H1 (cell line): ENCODE measurements at regions not wholly inside any gene's neighbourhood (a gene's known extent, or its start where the extent isn't known, plus 50 kb on each side); places are given as distances from the start of the nearest gene placed in this dataset.

Experiments
- CTCF ChIA-PET: fragments of 300-600 bp; sonication (Branson Sonifier 250); formaldehyde crosslinking; loops from one replicate; lab custom pipeline; 2021; ENCODE audit not compliant: partially characterized antibody; lab: Charles Lee
- POLR2A ChIA-PET: fragments of 300-600 bp; sonication (Branson Sonifier 250); formaldehyde crosslinking; loops from one replicate; lab custom pipeline; 2021; ENCODE audit warnings: inconsistent platforms; ENCODE audit not compliant: partially characterized antibody; lab: Charles Lee
- DNase-seq, 2 experiments: peaks; one replicate each; pipeline versions ENCODE4 v3.0.0 to v3.0.0-alpha.2; 2010 to 2022; ENCODE audit warnings: low spot score in 2 of 2, low read depth in 1 of 2, mixed read lengths in 1 of 2
- FAIRE-seq: peaks from 2 replicates; lab custom pipeline; 2011; peaks lifted over from hg19 to GRCh38; lab: Jason Lieb, UNC
- H2AFZ ChIP-seq: 2 replicates; pipeline ENCODE4 v1.8.1; 2012; ENCODE audit warnings: low read length, inconsistent platforms
- H2AK5ac ChIP-seq: 2 replicates; pipeline ENCODE4 v1.6.1; 2013; ENCODE audit warnings: low read depth, low read length
- H2BK120ac ChIP-seq: replicated peaks from 2 replicates; pipeline ENCODE3; 2013; ENCODE audit warnings: low read depth, low read length, inconsistent platforms
- H2BK12ac ChIP-seq: 2 replicates; pipeline ENCODE4 v1.6.1; 2013; ENCODE audit warnings: low read depth, low read length
- H2BK15ac ChIP-seq: 2 replicates; pipeline ENCODE4 v1.6.1; 2013; ENCODE audit warnings: low read length
- H2BK20ac ChIP-seq: 2 replicates; pipeline ENCODE4 v1.6.1; 2013; ENCODE audit warnings: low read length
- H2BK5ac ChIP-seq: 2 replicates; pipeline ENCODE4 v1.6.1; 2013; ENCODE audit warnings: low read depth, low read length
- H3K14ac ChIP-seq: 2 replicates; pipeline ENCODE4 v1.6.1; 2013; ENCODE audit warnings: inconsistent platforms; ENCODE audit not compliant: insufficient read length
- H3K18ac ChIP-seq: 2 replicates; pipeline ENCODE4 v1.6.1; 2013; ENCODE audit warnings: low read length; ENCODE audit errors: extremely low read depth
- H3K23ac ChIP-seq: 2 replicates; pipeline ENCODE4 v1.6.1; 2013; ENCODE audit warnings: inconsistent platforms; ENCODE audit not compliant: insufficient read length
- H3K23me2 ChIP-seq: 2 replicates; pipeline ENCODE4 v1.6.1; 2013; ENCODE audit warnings: low read depth, low read length
- H3K27ac ChIP-seq: 2 replicates; pipeline ENCODE4 v1.6.1; 2011; ENCODE audit warnings: low read depth, low read length, inconsistent platforms
- H3K27me3 ChIP-seq, 4 experiments: replicated peaks in 1 of 4; 1 replicate in 1 of 4; 2 replicates in 3 of 4; pipeline versions ENCODE4 v1.6.1 to v1.8.1; 2011 to 2013; ENCODE audit warnings: low read length in 3 of 4, mild to moderate bottlenecking in 3 of 4, inconsistent platforms in 2 of 4, mixed read lengths in 2 of 4, moderate library complexity in 1 of 4; ENCODE audit not compliant: control insufficient read depth in 3 of 4, insufficient read depth in 3 of 4; ENCODE audit errors: extremely low read depth in 1 of 4
- H3K36me3 ChIP-seq, 4 experiments: 2 replicates each; pipeline versions ENCODE4 v1.6.1 to v1.8.1; 2011 to 2013; ENCODE audit warnings: mild to moderate bottlenecking in 4 of 4, low read length in 3 of 4, moderate library complexity in 2 of 4, control low read depth in 1 of 4, inconsistent platforms in 1 of 4; ENCODE audit not compliant: insufficient read depth in 4 of 4, control insufficient read depth in 2 of 4
- H3K4ac ChIP-seq: replicated peaks from 2 replicates; pipeline ENCODE3; 2013; ENCODE audit warnings: low read length, low read depth, mixed read lengths, inconsistent platforms; ENCODE audit not compliant: insufficient read length
- H3K4me1 ChIP-seq, 4 experiments: replicated peaks in 1 of 4; 1 replicate in 1 of 4; 2 replicates in 3 of 4; pipeline versions ENCODE4 v1.6.1 to v1.8.1; 2011 to 2013; ENCODE audit warnings: low read length in 3 of 4, inconsistent platforms in 2 of 4, mixed read lengths in 1 of 4; ENCODE audit not compliant: insufficient read depth in 4 of 4, control insufficient read depth in 3 of 4
- H3K4me2 ChIP-seq, 2 experiments: 2 replicates each; pipeline versions ENCODE4 v1.6.1 to v1.8.1; 2011 to 2013; ENCODE audit warnings: low read depth in 2 of 2, low read length in 2 of 2, control low read depth in 1 of 2, inconsistent platforms in 1 of 2, mild to moderate bottlenecking in 1 of 2; ENCODE audit not compliant: insufficient read depth in 1 of 2
- H3K4me3 ChIP-seq, 4 experiments: fragments of 200-600, 300-600 bp in 1 of 4; sonication (generic), shearing (Covaris generic), sonication (Bioruptor Twin) in 1 of 4; 2 replicates each; pipeline versions ENCODE4 v1.5.1 to v1.8.1; 2011 to 2016; ENCODE audit warnings: low read length in 4 of 4, low read depth in 3 of 4, control low read depth in 2 of 4, inconsistent platforms in 2 of 4, mild to moderate bottlenecking in 2 of 4, mixed read lengths in 1 of 4, moderate library complexity in 1 of 4; ENCODE audit not compliant: insufficient read depth in 2 of 4; ENCODE audit errors: extremely low read depth in 1 of 4
- H3K56ac ChIP-seq: replicated peaks from 2 replicates; pipeline ENCODE3; 2013; ENCODE audit warnings: low read depth, mild to moderate bottlenecking, mixed read lengths, low read length, inconsistent platforms; ENCODE audit not compliant: insufficient read length
- H3K79me1 ChIP-seq: 2 replicates; pipeline ENCODE4 v1.6.1; 2013; ENCODE audit warnings: low read depth, low read length, control low read depth
- H3K79me2 ChIP-seq, 2 experiments: 2 replicates each; pipeline versions ENCODE4 v1.6.1 to v1.8.1; 2012 to 2013; ENCODE audit warnings: low read length in 2 of 2, mild to moderate bottlenecking in 2 of 2, inconsistent platforms in 1 of 2; ENCODE audit not compliant: insufficient read depth in 2 of 2, control insufficient read depth in 1 of 2
- H3K9ac ChIP-seq, 4 experiments: replicated peaks in 1 of 4; 1 replicate in 1 of 4; 2 replicates in 3 of 4; pipeline versions ENCODE4 v1.6.1 to v1.8.1; 2011 to 2013; ENCODE audit warnings: low read depth in 3 of 4, low read length in 3 of 4, control low read depth in 2 of 4, mild to moderate bottlenecking in 2 of 4, moderate library complexity in 2 of 4, inconsistent platforms in 1 of 4; ENCODE audit errors: extremely low read depth in 1 of 4
- H3K9me3 ChIP-seq, 2 experiments: 2 replicates each; pipeline versions ENCODE4 v1.6.1 to v1.8.1; 2012 to 2013; ENCODE audit warnings: mild to moderate bottlenecking in 2 of 2, moderate library complexity in 2 of 2, control low read depth in 1 of 2, inconsistent platforms in 1 of 2, low read depth in 1 of 2, low read length in 1 of 2, mixed read lengths in 1 of 2; ENCODE audit not compliant: insufficient read depth in 2 of 2
- H4K20me1 ChIP-seq, 2 experiments: replicated peaks in 1 of 2; 2 replicates each; pipeline versions ENCODE3 to v1.8.1; 2011 to 2013; ENCODE audit warnings: inconsistent platforms in 2 of 2, low read length in 2 of 2, mild to moderate bottlenecking in 1 of 2; ENCODE audit not compliant: insufficient read depth in 2 of 2, control insufficient read depth in 1 of 2
- H4K5ac ChIP-seq: 2 replicates; pipeline ENCODE4 v1.6.1; 2013; ENCODE audit warnings: low read length, low read depth, mixed read lengths, inconsistent platforms; ENCODE audit not compliant: insufficient read length
- H4K8ac ChIP-seq: 2 replicates; pipeline ENCODE4 v1.8.0; 2013; ENCODE audit warnings: mild to moderate bottlenecking, moderate library complexity, low read length, inconsistent platforms; ENCODE audit not compliant: insufficient read depth; ENCODE audit errors: extremely low read depth
- H4K91ac ChIP-seq: replicated peaks from 2 replicates; pipeline ENCODE3; 2013; ENCODE audit warnings: low read length, mixed read lengths, inconsistent platforms; ENCODE audit not compliant: insufficient read length
- ATF3 ChIP-seq: IDR thresholded peaks from 2 replicates; pipeline ENCODE4 v1.6.1; 2011; ENCODE audit warnings: low read depth, mild to moderate bottlenecking, low read length; ENCODE audit not compliant: insufficient read depth
- BCL11A ChIP-seq, 2 experiments: IDR thresholded peaks; one replicate each; pipeline ENCODE4 v1.6.1; 2011; ENCODE audit warnings: low read depth in 2 of 2, low read length in 2 of 2, mild to moderate bottlenecking in 2 of 2
- CBX5 ChIP-seq: fragments of 300-800, 300-1000 bp; sonication (generic); IDR thresholded peaks from 2 replicates; pipeline ENCODE4 v1.7.1; 2016; ENCODE audit warnings: antibody characterized with exemption, low read length, low read depth
- CHD1 ChIP-seq: IDR thresholded peaks from 2 replicates; pipeline ENCODE4 v1.6.1; 2012; ENCODE audit warnings: low read depth, low read length, improper control_type of control experiment
- CHD2 ChIP-seq: IDR thresholded peaks from 2 replicates; pipeline ENCODE4 v1.6.1; 2012; ENCODE audit warnings: low read length, improper control_type of control experiment
- EZH2 ChIP-seq: fragments of 200-600 bp; sonication (generic); IDR thresholded peaks from 2 replicates; pipeline ENCODE4 v1.7.1; 2012; ENCODE audit warnings: low read depth, mild to moderate bottlenecking, moderate library complexity, low read length, inconsistent platforms; ENCODE audit not compliant: severe bottlenecking
- GABPA ChIP-seq: IDR thresholded peaks from 2 replicates; pipeline ENCODE4 v1.6.1; 2011; ENCODE audit warnings: mild to moderate bottlenecking, low read length, moderate library complexity, borderline replicate concordance; ENCODE audit not compliant: insufficient read depth
- JUN ChIP-seq: IDR thresholded peaks from 2 replicates; pipeline ENCODE4 v1.6.1; 2011; ENCODE audit warnings: low read depth, mild to moderate bottlenecking, improper control_type of control experiment, low read length
- PHF8 ChIP-seq: fragments of 200-600 bp; sonication (generic); conservative IDR thresholded peaks from 2 replicates; pipeline ENCODE4 v1.7.1; 2012; ENCODE audit warnings: low read depth, mild to moderate bottlenecking, inconsistent platforms, low read length, moderate library complexity
- SIRT6 ChIP-seq: IDR thresholded peaks from one replicate; pipeline ENCODE4 v1.7.1; 2012; ENCODE audit warnings: low read length, inconsistent platforms
- SIX5 ChIP-seq: IDR thresholded peaks from 2 replicates; pipeline ENCODE4 v1.6.1; 2011; ENCODE audit warnings: mild to moderate bottlenecking, low read depth, low read length
- SRF ChIP-seq: IDR thresholded peaks from 2 replicates; pipeline ENCODE4 v1.6.1; 2011; ENCODE audit warnings: mild to moderate bottlenecking, low read depth, low read length, moderate library complexity
- TAF1 ChIP-seq: IDR thresholded peaks from 2 replicates; pipeline ENCODE4 v1.6.1; 2011; ENCODE audit warnings: mild to moderate bottlenecking, low read depth, low read length
- TAF7 ChIP-seq: optimal IDR thresholded peaks from 2 replicates; pipeline ENCODE3; 2011; ENCODE audit warnings: low read depth, mild to moderate bottlenecking, inconsistent platforms, low read length, moderate library complexity, borderline replicate concordance
- TCF12 ChIP-seq: IDR thresholded peaks from 2 replicates; pipeline ENCODE4 v1.6.1; 2011; ENCODE audit warnings: low read depth, mild to moderate bottlenecking, low read length
- YY1 ChIP-seq: IDR thresholded peaks from 2 replicates; pipeline ENCODE4 v1.6.1; 2011; ENCODE audit warnings: low read depth, mild to moderate bottlenecking, low read length
- WGBS, 2 experiments: shearing (Covaris generic) in 1 of 2; methylation state at CpG; one replicate each; pipeline versions ENCODE4 v1.1.6 to v1.1.7; 2013 to 2015; ENCODE audit warnings: low lambda C conversion rate in 2 of 2, mixed read lengths in 2 of 2, inconsistent platforms in 1 of 2, low coverage in 1 of 2, missing lambda C conversion rate in 1 of 2; ENCODE audit not compliant: insufficient replicate concordance in 2 of 2, insufficient coverage in 1 of 2, insufficient read length in 1 of 2; ENCODE audit errors: extremely low coverage in 1 of 2, missing lambda C conversion rate in 1 of 2; 5-methylcytosine and 5-hydroxymethylcytosine counted together

GRCh38 chr11:109512249-109512648 lies 90.3 kb downstream of the C11orf87 start:
- Histone ChIP-seq H3K9ac (no peak overlapping the region), H3K4me1 (no peaks in the 10 kb centered on the region), H4K5ac (no peak overlapping the region), H4K8ac (no peak overlapping the region), H3K4ac (no peak overlapping the region), H2AK5ac (no peak overlapping the region), H3K14ac (no peak overlapping the region), H2AFZ (0 out of 2 replicates have a peak overlapping the region, but pooled peaks have one; percentile 22), H2BK5ac (no peak overlapping the region), H3K27ac (no peak overlapping the region), H3K56ac (no peak overlapping the region), H2BK120ac (no peak overlapping the region), H3K23ac (no peak overlapping the region), H3K36me3 (no peaks in the 10 kb centered on the region), H2BK15ac (no peak overlapping the region), H2BK12ac (no peak overlapping the region), H3K79me1 (no peaks in the 10 kb centered on the region), H2BK20ac (no peak overlapping the region), H3K23me2 (no peaks in the 10 kb centered on the region), H3K4me3 (no peak overlapping the region), H4K20me1 (no peaks in the 10 kb centered on the region), H3K9me3 (no peaks in the 10 kb centered on the region), H3K18ac (no peak overlapping the region), H3K79me2 (no peaks in the 10 kb centered on the region), H4K91ac (no peak overlapping the region), H3K4me2 (no peak overlapping the region), H3K27me3 (no peaks in the 10 kb centered on the region)
- CTCF ChIA-PET: interaction anchor here (0.5 to 1.0 kb wide), 2 partner anchors 60 to 86 kb away, joined by 4 read pairs; no protein-coding TSS in a partner anchor
- TF ChIP-seq BCL11A (IDR thresholded peaks at IDR 0.05; ENCODE audit: low read depth in 2 of 2, low read length in 2 of 2) (no peak), CBX5 (no peak), JUN (no peak), SRF (no peak), GABPA (no peak), EZH2 (no peak), PHF8 (no peak), YY1 (no peak), CHD1 (no peak), TAF1 (no peak), SIX5 (no peak), ATF3 (no peak), SIRT6 (no peak), CHD2 (no peak), TAF7 (no peak), TCF12 (no peak)
- DNase-seq (no peak), FAIRE-seq (no peak)
- POLR2A ChIA-PET: no interaction called here
- WGBS, 2 experiments: 100% methylated on average over 1 of the region's 1 CpG; no CpG with 5 or more reads in 1 of the 2 experiments
